Esophagus muscularis mucosa (tissue), 2 donors: ENCODE measurements at regions not wholly inside any gene's neighbourhood (a gene's known extent, or its start where the extent isn't known, plus 50 kb on each side); places are given as distances from the start of the nearest gene placed in this dataset.

Source experiments
- EP300 ChIP-seq: sonication (generic); formaldehyde crosslinking; IDR thresholded peaks from one replicate; pipeline ENCODE4 v1.6.1; 2017; ENCODE audit warnings: antibody characterized with exemption
- POLR2A ChIP-seq: fragments of 450-650 bp; IDR thresholded peaks from one replicate; pipeline ENCODE4 v1.6.1; 2017; ENCODE audit warnings: antibody characterized with exemption, moderate library complexity, mild to moderate bottlenecking, low read depth

- TF ChIP-seq EP300 (no peak), POLR2A (no peak)
These were observed 376.9 kb upstream of the IRX4 start for GRCh38 chr5:2259494-2260107.
